SHP77 (cell line): ENCODE measurements at regions not wholly inside any gene's neighbourhood (a gene's known extent, or its start where the extent isn't known, plus 50 kb on each side); places are given as distances from the start of the nearest gene placed in this dataset.
"Not testable (repeated sequence)": the region's sequence is repeated elsewhere in the genome, so short reads cannot be mapped to it uniquely, and the experiment has no call there.

ENCODE experiments used
- DNase-seq, 2 experiments: peaks; one replicate each; lab custom pipeline; 2025; lab: John Stamatoyannopoulos, UW

- DNase-seq = peak; percentile 94 to 95
Observed at GRCh38 chr2:7634409-7634808, 717.2 kb downstream of the RNF144A start.

DNA sequence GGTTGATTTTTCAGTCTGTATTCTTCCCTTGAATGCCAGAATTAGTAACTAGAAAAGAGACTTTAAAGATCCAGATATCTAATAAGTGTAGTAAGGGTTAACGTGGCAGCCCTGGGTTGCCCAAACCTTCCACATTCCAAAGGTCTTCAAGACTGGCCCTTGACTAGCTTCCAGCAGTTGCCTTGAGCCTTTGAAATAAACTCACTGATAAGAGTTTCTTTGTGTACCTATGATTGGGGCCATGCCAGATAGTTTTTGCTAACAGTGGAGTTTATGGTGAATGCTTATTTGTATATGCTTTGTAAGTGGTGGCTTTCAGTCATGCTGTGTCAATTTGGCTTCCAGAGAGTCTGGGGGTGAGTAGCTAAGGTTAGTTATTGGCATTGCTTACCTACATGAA is 722.3 kb downstream of the RNF144A start:
- DNase-seq = no peak

- not testable (repeated sequence) for DNase-seq
Observed at GRCh38 chr2:7641272-7641671, 724.1 kb downstream of the RNF144A start.

DNA sequence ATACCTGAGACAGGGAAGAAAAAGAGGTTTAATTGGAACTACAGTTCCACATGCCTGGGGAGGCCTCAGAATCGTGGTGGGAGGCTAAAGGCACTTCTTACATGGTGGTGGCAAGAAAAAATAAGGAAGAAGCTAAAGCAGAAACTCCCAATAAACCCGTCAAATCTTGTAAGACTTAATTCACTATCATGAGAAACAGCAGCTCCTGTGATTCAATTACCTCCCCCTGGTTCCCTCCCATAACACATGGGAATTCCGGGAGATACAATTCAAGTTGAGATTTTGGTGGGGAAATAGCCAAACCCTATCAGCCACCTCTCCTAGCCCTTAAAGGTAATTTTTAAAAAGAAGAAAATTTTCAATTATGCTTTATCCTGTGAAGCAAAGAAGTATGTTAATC is 728.8 kb downstream of the RNF144A start:
- DNase-seq = no peak

- no peak for DNase-seq
Observed at GRCh38 chr2:7646661-7647060, 729.4 kb downstream of the RNF144A start.

GRCh38 chr2:7648221-7648795 is 731.1 kb downstream of the RNF144A start:
- DNase-seq = no peak

DNA sequence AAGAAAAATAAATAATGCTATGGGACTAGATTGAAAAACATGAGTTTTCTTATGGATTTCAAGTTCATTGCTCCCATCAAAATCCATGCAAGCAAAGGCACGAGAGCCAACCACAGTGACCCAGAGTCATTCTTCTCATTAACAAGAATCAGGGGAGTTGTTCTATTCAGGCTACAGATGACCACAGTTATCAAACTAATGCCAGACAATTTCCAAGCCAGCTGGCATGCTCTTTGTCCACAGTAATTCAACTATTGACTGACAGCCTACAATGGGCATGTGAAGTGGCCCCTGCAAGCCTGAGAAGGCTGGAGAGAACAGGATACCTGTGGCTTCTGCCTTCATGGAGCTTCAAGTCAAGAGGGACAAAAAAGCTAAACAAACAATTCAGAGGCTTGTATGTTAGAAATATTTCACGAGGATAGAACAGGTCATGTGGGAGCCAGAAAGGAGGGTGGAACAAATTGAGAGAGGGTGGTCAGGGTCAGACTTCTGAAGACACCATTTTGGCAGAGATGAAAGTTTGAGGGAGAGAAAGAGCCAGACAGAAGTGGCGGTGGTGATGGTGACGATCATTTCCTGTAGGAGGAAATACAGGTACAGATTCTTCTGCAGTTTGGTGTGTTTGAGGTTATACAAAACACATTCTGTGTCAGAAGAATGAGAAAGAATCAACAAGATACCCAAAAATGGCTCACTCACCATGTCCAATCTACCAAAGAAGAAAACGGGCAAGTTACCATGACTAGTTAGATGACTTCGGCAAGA is 732.4 kb downstream of the RNF144A start:
- no peak for DNase-seq

- DNase-seq = no peak
Observed at GRCh38 chr2:7653617-7654016, 736.4 kb downstream of the RNF144A start.

- no peak for DNase-seq
Observed at GRCh38 chr2:7655629-7656028, 738.4 kb downstream of the RNF144A start.

GRCh38 chr2:7657526-7657925 is 740.3 kb downstream of the RNF144A start:
- not testable (repeated sequence) for DNase-seq

GRCh38 chr2:7658486-7658885 is 741.3 kb downstream of the RNF144A start:
- DNase-seq = no peak

DNA sequence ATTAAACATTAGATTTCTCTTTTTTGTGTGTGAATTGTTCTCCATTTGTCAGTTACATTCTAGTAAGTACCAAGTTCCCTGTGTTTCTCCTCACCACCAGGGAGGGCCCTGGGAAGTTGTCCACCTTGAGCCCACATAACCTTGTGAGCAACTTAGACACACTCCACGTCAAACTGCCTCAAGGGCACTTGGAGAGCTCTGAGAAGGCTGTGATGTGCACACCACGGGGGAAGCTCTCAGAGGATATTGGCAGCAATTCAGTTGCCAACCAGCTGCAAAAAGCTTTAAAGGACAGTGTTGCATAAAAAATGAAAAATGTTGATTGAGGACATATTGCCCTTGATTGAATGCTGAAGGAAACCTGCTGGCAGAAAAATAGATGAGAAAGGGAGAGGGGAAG is 743.6 kb downstream of the RNF144A start:
- no peak for DNase-seq

DNA sequence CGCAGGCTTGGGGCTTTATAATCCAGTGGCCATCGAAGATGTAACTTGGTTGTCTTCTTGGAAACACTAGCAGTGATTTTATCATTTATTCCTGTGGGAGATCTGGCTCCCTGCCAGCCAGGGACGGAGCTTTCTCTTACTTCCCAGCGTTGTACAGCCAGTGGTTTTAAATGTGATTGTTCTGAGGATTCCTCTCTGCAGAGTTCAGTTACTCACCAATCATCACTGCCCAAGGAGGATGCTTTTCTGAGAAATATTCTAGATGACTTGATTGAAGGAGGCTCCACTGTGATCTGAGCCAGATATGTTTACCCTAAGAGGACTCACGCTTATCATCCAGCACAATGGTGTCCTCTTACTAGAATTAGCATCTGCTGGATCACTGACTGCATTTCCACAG is 744.3 kb downstream of the RNF144A start:
- no peak for DNase-seq

DNA sequence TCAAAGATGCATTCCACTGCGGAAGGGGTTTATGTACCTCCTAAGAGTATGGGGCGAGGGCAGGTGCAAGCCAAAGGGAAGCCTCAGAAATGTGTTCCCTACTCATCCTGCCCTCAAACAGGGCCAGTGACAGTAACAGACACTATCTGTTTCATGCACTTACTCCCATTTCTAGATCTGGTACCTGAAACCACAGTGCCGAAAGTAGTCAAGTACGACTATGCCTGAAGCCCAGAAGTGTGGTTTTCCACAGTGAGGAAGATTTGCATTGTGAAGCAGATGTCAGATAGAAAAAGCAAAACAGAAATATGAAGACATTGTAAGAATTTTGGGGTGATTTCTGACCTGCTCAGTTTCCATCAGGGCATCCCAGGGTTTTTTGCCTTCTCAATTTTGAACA is 748.7 kb downstream of the RNF144A start:
- no peak for DNase-seq

GRCh38 chr2:7666596-7667259 is 749.5 kb downstream of the RNF144A start:
- no peak for DNase-seq

GRCh38 chr2:7667260-7667757 is 750.1 kb downstream of the RNF144A start:
- DNase-seq = no peak

DNA sequence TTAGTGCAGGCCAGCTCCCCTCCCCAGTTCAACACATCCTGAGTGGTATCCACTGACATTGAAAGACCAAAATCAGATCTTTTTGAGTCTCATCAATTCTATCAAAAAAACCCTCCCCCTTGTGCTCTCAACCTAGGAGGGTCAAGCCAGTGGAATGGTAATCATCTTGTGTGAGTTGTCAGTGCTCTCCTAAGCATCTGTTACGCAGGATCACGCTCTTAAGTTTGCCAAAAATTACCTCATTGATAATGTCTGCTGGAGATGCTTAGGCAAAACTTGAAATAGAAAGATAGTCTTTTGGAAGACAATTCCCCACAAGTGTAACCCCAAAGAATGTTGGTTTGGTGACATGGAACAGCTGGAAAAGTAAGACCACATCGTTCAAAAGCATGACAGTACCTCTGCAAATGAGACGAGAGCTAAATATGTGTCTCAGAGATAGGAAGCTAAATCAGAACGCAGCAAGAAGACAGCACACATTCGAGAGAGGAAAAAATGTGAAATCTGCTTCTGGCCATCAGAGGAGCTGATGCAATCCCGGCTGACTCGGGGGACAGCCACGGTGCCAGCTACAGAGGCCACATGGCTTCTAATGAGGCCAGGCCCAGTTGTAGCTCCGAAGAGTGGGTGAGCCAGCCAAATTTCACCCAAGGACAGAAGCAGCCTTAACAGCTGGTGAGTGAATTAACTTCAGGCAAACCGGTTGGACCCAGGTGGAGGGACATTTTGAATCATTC is 753.9 kb downstream of the RNF144A start:
- DNase-seq = no peak

GRCh38 chr2:7672027-7672684 is 754.9 kb downstream of the RNF144A start:
- peak; percentile 22 to 40 for DNase-seq

DNA sequence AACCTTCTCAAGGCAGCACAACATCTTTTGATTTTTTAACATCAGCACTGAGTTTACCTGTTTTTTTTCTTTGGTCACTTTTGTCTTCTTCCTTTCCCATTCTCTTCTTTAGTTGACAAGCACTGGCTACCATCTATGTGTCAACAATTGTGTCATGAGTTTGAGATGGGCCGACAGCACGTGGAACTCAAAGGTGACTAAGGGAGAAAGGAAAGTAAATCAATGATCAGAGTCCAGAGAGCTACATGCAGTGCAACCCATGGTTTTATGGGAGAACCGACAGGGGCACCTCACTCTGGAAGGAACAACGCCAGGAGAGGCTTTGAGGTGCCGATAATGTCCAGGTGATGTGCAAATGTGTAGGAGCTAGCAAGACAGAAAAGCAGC is 755.5 kb downstream of the RNF144A start:
- DNase-seq = no peak

DNA sequence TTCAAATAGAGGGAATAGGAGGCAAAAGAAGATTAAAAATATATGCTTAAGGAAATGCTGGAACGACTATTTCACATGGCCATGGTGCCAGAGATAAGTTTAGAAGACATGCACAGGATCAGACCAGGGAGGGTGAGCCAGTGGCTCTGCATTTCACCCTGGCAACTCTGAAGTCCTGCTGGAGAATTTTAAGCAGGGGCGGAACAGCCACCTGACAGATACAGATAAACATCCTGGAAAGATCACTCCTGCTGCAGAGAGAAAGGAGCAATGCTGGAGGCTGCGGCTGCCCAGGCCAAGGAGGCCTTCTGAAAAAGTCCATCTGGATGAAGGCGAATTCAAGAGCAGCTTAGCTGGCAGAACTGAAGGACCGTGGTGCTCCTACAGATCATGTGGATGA is 755.9 kb downstream of the RNF144A start:
- DNase-seq = no peak

DNA sequence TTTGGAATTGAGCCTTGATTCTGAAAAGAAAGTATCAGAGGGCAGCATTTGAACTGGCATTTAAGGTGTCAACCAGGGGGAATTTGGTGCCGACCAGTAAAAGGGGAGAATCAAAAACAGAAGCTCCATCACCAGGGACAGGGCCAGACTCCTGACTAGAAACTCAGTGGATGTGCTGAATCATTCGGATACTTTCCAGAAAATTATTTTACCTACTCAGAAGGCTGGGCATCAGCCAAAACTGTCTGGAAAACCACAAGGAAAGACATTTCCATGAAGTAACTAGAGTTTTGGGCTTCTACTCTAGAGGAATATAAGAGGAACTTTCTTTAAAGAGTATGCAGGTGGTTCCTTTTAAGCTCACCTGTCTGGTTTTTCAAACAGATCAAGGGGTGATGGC is 756.6 kb downstream of the RNF144A start:
- no peak for DNase-seq

GRCh38 chr2:7674606-7675005 is 757.4 kb downstream of the RNF144A start:
- no peak for DNase-seq
